ENCODE measurements at regions not wholly inside any gene's neighbourhood (a gene's known extent, or its start where the extent isn't known, plus 50 kb on each side); places are given as distances from the start of the nearest gene placed in this dataset.

DNA sequence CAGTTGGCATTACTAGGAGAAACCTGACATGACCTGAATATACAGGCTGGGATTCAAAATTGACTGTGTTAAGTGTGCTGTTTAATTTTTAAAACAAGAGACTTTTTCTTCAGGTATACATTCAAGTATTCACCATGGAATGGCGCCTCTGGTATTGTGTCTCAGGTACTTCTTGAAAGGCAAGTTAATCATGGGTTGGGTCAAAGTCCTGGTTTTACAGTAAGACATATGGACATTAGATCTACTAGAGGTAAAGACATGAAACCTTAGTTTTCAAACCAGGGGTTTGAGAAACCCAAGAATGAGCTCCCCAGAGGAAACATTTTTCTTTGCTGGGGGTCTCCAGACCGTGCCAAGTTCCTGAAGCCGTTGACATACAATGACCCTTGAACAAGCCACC, 232.4 kb downstream of the SAMD5 start:
- no peak for TF ChIP-seq ZNF274 (IDR thresholded peaks at IDR 0.05; ENCODE audit: low read depth, low read length)
- no peak for TF ChIP-seq ZFX (IDR thresholded peaks at IDR 0.05)
- TF ChIP-seq, protein P1, sequence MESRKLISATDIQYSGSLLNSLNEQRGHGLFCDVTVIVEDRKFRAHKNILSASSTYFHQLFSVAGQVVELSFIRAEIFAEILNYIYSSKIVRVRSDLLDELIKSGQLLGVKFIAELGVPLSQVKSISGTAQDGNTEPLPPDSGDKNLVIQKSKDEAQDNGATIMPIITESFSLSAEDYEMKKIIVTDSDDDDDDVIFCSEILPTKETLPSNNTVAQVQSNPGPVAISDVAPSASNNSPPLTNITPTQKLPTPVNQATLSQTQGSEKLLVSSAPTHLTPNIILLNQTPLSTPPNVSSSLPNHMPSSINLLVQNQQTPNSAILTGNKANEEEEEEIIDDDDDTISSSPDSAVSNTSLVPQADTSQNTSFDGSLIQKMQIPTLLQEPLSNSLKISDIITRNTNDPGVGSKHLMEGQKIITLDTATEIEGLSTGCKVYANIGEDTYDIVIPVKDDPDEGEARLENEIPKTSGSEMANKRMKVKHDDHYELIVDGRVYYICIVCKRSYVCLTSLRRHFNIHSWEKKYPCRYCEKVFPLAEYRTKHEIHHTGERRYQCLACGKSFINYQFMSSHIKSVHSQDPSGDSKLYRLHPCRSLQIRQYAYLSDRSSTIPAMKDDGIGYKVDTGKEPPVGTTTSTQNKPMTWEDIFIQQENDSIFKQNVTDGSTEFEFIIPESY (IDR thresholded peaks at IDR 0.05; ENCODE audit: extremely low read depth, insufficient replicate concordance, low read length): no peak
- TF ChIP-seq JUND (IDR thresholded peaks at IDR 0.05): no peak
- TF ChIP-seq SRF (IDR thresholded peaks at IDR 0.05; ENCODE audit: low read depth): no peak
- no peak for TF ChIP-seq CBX3 (IDR thresholded peaks at IDR 0.05; ENCODE audit: low read depth)
- TF ChIP-seq, protein P2, sequence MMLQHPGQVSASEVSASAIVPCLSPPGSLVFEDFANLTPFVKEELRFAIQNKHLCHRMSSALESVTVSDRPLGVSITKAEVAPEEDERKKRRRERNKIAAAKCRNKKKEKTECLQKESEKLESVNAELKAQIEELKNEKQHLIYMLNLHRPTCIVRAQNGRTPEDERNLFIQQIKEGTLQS (IDR thresholded peaks at IDR 0.05): no peak
- TF ChIP-seq, protein P3, sequence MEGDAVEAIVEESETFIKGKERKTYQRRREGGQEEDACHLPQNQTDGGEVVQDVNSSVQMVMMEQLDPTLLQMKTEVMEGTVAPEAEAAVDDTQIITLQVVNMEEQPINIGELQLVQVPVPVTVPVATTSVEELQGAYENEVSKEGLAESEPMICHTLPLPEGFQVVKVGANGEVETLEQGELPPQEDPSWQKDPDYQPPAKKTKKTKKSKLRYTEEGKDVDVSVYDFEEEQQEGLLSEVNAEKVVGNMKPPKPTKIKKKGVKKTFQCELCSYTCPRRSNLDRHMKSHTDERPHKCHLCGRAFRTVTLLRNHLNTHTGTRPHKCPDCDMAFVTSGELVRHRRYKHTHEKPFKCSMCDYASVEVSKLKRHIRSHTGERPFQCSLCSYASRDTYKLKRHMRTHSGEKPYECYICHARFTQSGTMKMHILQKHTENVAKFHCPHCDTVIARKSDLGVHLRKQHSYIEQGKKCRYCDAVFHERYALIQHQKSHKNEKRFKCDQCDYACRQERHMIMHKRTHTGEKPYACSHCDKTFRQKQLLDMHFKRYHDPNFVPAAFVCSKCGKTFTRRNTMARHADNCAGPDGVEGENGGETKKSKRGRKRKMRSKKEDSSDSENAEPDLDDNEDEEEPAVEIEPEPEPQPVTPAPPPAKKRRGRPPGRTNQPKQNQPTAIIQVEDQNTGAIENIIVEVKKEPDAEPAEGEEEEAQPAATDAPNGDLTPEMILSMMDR (IDR thresholded peaks at IDR 0.05 in 2 of 3, conservative IDR thresholded peaks at IDR 0.05 in 1 of 3; ENCODE audit: borderline replicate concordance in 1 of 3, insufficient read depth in 1 of 3, low read depth in 2 of 3, low read length in 2 of 3): no peak
- no peak for TF ChIP-seq POLR2A (IDR thresholded peaks at IDR 0.05; ENCODE audit: borderline replicate concordance, extremely low read depth, insufficient read depth, insufficient read length)
- no peak for TF ChIP-seq SIN3A (IDR thresholded peaks at IDR 0.05; ENCODE audit: low read depth)
- TF ChIP-seq FOSL1 (IDR thresholded peaks at IDR 0.05; ENCODE audit: low read depth): no peak
- TF ChIP-seq RAD21 (IDR thresholded peaks at IDR 0.05; ENCODE audit: low read depth): no peak
- TF ChIP-seq REST (IDR thresholded peaks at IDR 0.05; ENCODE audit: low read depth): no peak
- no peak for TF ChIP-seq EGR1 (IDR thresholded peaks at IDR 0.05; ENCODE audit: low read depth)
- TF ChIP-seq, protein P4, sequence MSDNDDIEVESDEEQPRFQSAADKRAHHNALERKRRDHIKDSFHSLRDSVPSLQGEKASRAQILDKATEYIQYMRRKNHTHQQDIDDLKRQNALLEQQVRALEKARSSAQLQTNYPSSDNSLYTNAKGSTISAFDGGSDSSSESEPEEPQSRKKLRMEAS (IDR thresholded peaks at IDR 0.05): no peak
- BruUV-seq (replicated peaks): no TSS peak

More for the DNA sequence above, 232.4 kb downstream of the SAMD5 start:
- POLR2A ChIA-PET: no interaction called here
- Histone ChIP-seq H3K9ac (ENCODE audit: low read length) (no peak overlapping the region), H3K9me3 (ENCODE audit: control insufficient read depth in 1 of 2, insufficient read depth in 1 of 2, low read depth in 1 of 2, low read length in 2 of 2) (no peaks in the 10 kb centered on the region), H3K9me2 (ENCODE audit: insufficient read depth) (no peaks in the 10 kb centered on the region), H3K4me1 (ENCODE audit: control insufficient read depth in 1 of 2, insufficient read depth in 2 of 2, low read length in 2 of 2) (no peaks in the 10 kb centered on the region), H3K4me2 (ENCODE audit: low read length) (no peak overlapping the region), H3K4me3 (replicated peaks in 1 of 2; ENCODE audit: low read depth in 1 of 2, low read length in 2 of 2) (no peak overlapping the region), H3K27me3 (ENCODE audit: insufficient read depth, low read length) (no peaks in the 10 kb centered on the region), H3K79me2 (ENCODE audit: insufficient read depth, low read length) (no peaks in the 10 kb centered on the region), H4K20me1 (ENCODE audit: insufficient read depth) (no peaks in the 10 kb centered on the region), H3K27ac (ENCODE audit: low read depth, low read length) (no peak overlapping the region), H2AFZ (ENCODE audit: low read depth, low read length, poor library complexity, severe bottlenecking) (no peak overlapping the region), H3K36me3 (ENCODE audit: control insufficient read depth in 1 of 2, insufficient read depth in 2 of 2, low read length in 2 of 2) (no peaks in the 10 kb centered on the region)
- intact Hi-C loops (cut with micrococcal nuclease): no loop called here
- no peak for ATAC-seq
- CTCF ChIA-PET: no interaction called here
- no peak for DNase-seq (ENCODE audit: low read depth, low spot score)
- RAD21 ChIA-PET (ENCODE audit: low non-redundant PET in 1 of 2, low total read pairs in 2 of 2, uncharacterized antibody in 2 of 2, unreplicated experiment in 2 of 2): no interaction called here
